ENCODE measurements at regions not wholly inside any gene's neighbourhood (a gene's known extent, or its start where the extent isn't known, plus 50 kb on each side); places are given as distances from the start of the nearest gene placed in this dataset.

DNA sequence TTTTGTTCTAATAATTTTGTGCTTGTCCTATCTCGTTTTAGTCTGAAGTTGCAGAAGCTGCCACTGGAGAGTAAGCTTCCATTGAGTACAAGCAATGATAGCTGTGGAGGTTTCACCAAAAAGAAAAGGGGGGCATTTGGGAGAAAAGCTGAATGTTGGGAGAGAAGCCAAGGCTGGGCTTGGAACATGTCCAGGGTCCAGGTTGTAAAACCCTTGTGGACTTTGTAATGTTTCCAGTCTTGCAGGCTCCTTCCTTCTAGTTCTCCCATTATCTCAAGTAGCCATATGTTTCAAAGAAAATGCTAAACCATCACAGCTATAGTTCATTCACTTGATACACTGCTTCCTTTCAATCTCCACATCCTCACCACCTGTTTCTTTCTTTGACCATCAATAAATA is 880.2 kb downstream of the NLGN4Y start:
- DNase-seq = no peak
- intact Hi-C loops (cut with DNase I; ENCODE audit: low total_unique reads) = no loop called here
- TF ChIP-seq, protein P1, sequence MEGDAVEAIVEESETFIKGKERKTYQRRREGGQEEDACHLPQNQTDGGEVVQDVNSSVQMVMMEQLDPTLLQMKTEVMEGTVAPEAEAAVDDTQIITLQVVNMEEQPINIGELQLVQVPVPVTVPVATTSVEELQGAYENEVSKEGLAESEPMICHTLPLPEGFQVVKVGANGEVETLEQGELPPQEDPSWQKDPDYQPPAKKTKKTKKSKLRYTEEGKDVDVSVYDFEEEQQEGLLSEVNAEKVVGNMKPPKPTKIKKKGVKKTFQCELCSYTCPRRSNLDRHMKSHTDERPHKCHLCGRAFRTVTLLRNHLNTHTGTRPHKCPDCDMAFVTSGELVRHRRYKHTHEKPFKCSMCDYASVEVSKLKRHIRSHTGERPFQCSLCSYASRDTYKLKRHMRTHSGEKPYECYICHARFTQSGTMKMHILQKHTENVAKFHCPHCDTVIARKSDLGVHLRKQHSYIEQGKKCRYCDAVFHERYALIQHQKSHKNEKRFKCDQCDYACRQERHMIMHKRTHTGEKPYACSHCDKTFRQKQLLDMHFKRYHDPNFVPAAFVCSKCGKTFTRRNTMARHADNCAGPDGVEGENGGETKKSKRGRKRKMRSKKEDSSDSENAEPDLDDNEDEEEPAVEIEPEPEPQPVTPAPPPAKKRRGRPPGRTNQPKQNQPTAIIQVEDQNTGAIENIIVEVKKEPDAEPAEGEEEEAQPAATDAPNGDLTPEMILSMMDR (IDR thresholded peaks at IDR 0.05) = no peak

DNA sequence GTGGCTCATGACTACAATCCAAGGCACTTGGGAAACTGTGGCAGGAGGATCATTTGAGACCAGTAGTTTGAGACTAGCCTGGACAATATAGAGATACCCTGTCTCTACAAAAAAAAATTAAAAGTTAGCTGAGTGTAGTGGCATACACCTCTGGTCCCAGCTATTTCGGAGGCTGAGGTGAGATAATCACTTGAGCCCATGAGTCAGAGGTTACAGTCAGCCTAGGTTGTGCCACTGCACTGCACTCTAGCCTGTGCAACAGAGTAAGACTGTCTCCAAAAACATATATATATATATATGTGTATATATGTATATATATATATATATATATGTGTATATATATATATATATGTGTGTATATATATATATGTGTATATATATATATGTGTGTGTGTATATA is 890.8 kb downstream of the NLGN4Y start:
- TF ChIP-seq, protein P1 (IDR thresholded peaks at IDR 0.05) = no peak
- intact Hi-C loops (cut with DNase I; ENCODE audit: low total_unique reads) = no loop called here

More for the DNA sequence above, 880.2 kb downstream of the NLGN4Y start:
- Histone ChIP-seq H3K9me3 (no peaks in the 10 kb centered on the region), H3K36me3 (no peaks in the 10 kb centered on the region), H3K4me3 (no peak overlapping the region), H3K27me3 (no peaks in the 10 kb centered on the region), H3K27ac (no peak overlapping the region), H3K4me1 (no peaks in the 10 kb centered on the region)

GRCh38 chrY:15418613-15419012 is 894.3 kb downstream of the NLGN4Y start:
- Histone ChIP-seq H3K4me3 (no peak overlapping the region), H3K36me3 (no peaks in the 10 kb centered on the region), H3K27ac (no peak overlapping the region), H3K9me3 (no peaks in the 10 kb centered on the region), H3K27me3 (no peaks in the 10 kb centered on the region), H3K4me1 (peaks cover 0 to 6% (median 0%) of the 10 kb centered on the region in 4 donors)
- intact Hi-C loops (cut with DNase I; ENCODE audit: low total_unique reads) = no loop called here
- TF ChIP-seq, protein P1 (IDR thresholded peaks at IDR 0.05) = no peak
- no peak for DNase-seq

More for the DNA sequence above, 890.8 kb downstream of the NLGN4Y start:
- H3K36me3 ChIP-seq = no peaks in the 10 kb centered on the region
- peaks cover 0 to 8% (median 0%) of the 10 kb centered on the region in 4 donors for H3K4me1 ChIP-seq
- no peak for DNase-seq
- no peak overlapping the region for H3K27ac ChIP-seq
- H3K27me3 ChIP-seq = no peaks in the 10 kb centered on the region
- no peak overlapping the region for H3K4me3 ChIP-seq
- no peaks in the 10 kb centered on the region for H3K9me3 ChIP-seq

GRCh38 chrY:15424665-15425132 is 900.4 kb downstream of the NLGN4Y start:
- Histone ChIP-seq H3K27me3 (no peaks in the 10 kb centered on the region), H3K9me3 (no peaks in the 10 kb centered on the region), H3K4me1 (peaks cover 0 to 16% (median 0%) of the 10 kb centered on the region in 4 donors), H3K36me3 (no peaks in the 10 kb centered on the region), H3K4me3 (peak overlapping the region; percentile 51 to 53), H3K27ac (peak overlapping the region; percentile 73 to 76)
- TF ChIP-seq, protein P1 (IDR thresholded peaks at IDR 0.05) = no peak
- DNase-seq = no peak
- intact Hi-C loops (cut with DNase I; ENCODE audit: low total_unique reads) = no loop called here

GRCh38 chrY:15440021-15440695 is 915.8 kb downstream of the NLGN4Y start:
- no peaks in the 10 kb centered on the region for H3K27me3 ChIP-seq
- no peak for DNase-seq
- TF ChIP-seq, protein P1 (IDR thresholded peaks at IDR 0.05) = no peak
- H3K36me3 ChIP-seq = no peaks in the 10 kb centered on the region
- H3K4me1 ChIP-seq = no peaks in the 10 kb centered on the region
- intact Hi-C loops (cut with DNase I; ENCODE audit: low total_unique reads) = no loop called here
- H3K9me3 ChIP-seq = no peaks in the 10 kb centered on the region
- H3K27ac ChIP-seq = no peak overlapping the region
- H3K4me3 ChIP-seq = no peak overlapping the region

All from tibial artery (tissue), 4 donors.